NB4 (cell line): ENCODE measurements at regions not wholly inside any gene's neighbourhood (a gene's known extent, or its start where the extent isn't known, plus 50 kb on each side); places are given as distances from the start of the nearest gene placed in this dataset.

Experiments
- CTCF ChIP-seq: IDR thresholded peaks from one replicate; pipeline ENCODE4 v1.5.1; 2012; ENCODE audit warnings: low read depth, low read length
- TF ChIP-seq, protein P1 (sequence below): IDR thresholded peaks from 2 replicates; pipeline ENCODE4 v1.6.1; 2011; ENCODE audit warnings: low read depth, low read length

- TF ChIP-seq CTCF: no peak
- TF ChIP-seq, protein P1, sequence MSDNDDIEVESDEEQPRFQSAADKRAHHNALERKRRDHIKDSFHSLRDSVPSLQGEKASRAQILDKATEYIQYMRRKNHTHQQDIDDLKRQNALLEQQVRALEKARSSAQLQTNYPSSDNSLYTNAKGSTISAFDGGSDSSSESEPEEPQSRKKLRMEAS: no peak
Observed at GRCh38 chr1:68725001-68725752, 228.3 kb upstream of the DEPDC1 start.
